Lower leg skin (tissue), 4 donors: ENCODE measurements at regions not wholly inside any gene's neighbourhood (a gene's known extent, or its start where the extent isn't known, plus 50 kb on each side); places are given as distances from the start of the nearest gene placed in this dataset.

Source experiments
- DNase-seq, 2 donors: peaks; one replicate each; pipeline ENCODE4 v3.0.0-alpha.2; 2019; ENCODE audit warnings: low spot score in 2 of 2
- H3K4me3 ChIP-seq: fragments of 200-600 bp; sonication (generic); 2 replicates; pipeline ENCODE4 v1.5.1; 2017; ENCODE audit warnings: mild to moderate bottlenecking, low read depth; ENCODE audit not compliant: poor library complexity, severe bottlenecking
- CTCF ChIP-seq, 3 donors: fragments of 450-650 bp; IDR thresholded peaks; one replicate each; pipeline ENCODE4 v1.5.1; 2016; ENCODE audit warnings: antibody characterized with exemption in 3 of 3, mild to moderate bottlenecking in 3 of 3, moderate library complexity in 2 of 3
- POLR2A ChIP-seq, 2 donors: fragments of 450-650 bp; IDR thresholded peaks; one replicate each; pipeline ENCODE4 v1.6.1; 2016 to 2017; ENCODE audit warnings: antibody characterized with exemption in 2 of 2, mild to moderate bottlenecking in 1 of 2, moderate library complexity in 1 of 2
- WGBS, 2 donors: methylation state at CpG; one replicate each; pipeline ENCODE4 v1.1.5; 2018; 5-methylcytosine and 5-hydroxymethylcytosine counted together
- intact Hi-C: fragments of 100-400 bp; cut with DNase I; formaldehyde crosslinking; loops from one replicate; pipeline ENCODE4 v1.15.0; 2023; ENCODE audit warnings: low total_unique reads

- H3K4me3 ChIP-seq, result no peak overlapping the region
- intact Hi-C loops, result no loop called here
- TF ChIP-seq POLR2A (IDR thresholded peaks at IDR 0.05), result no peak
- TF ChIP-seq CTCF (IDR thresholded peaks at IDR 0.05), result no peak
- no peak for DNase-seq
- WGBS, 2 donors, result 89 to 92% methylated on average over 3 of the region's 3 CpGs
Observed at GRCh38 chr2:184039493-184039892, 558.8 kb upstream of the ZNF804A start.

GRCh38 chr2:184040230-184040629, 558.1 kb upstream of the ZNF804A start:
- no peak for DNase-seq
- 84 to 86% methylated on average over 1 of the region's 1 CpG for WGBS, 2 donors
- H3K4me3 ChIP-seq, result no peak overlapping the region
- intact Hi-C loops, result no loop called here
- TF ChIP-seq CTCF (IDR thresholded peaks at IDR 0.05), result no peak

- TF ChIP-seq CTCF (IDR thresholded peaks at IDR 0.05) (no peak), POLR2A (IDR thresholded peaks at IDR 0.05) (no peak)
- WGBS, 2 donors, result 53 to 55% methylated on average over 3 of the region's 3 CpGs
- intact Hi-C loops, result no loop called here
- DNase-seq, result no peak
- H3K4me3 ChIP-seq, result no peak overlapping the region
Observed at GRCh38 chr2:184041077-184041476, 557.3 kb upstream of the ZNF804A start.

- WGBS, 2 donors, result 76 to 79% methylated on average over 4 of the region's 4 CpGs
- TF ChIP-seq POLR2A (IDR thresholded peaks at IDR 0.05) (no peak), CTCF (IDR thresholded peaks at IDR 0.05) (no peak)
Observed at GRCh38 chr2:184041777-184042176, 556.6 kb upstream of the ZNF804A start.

GRCh38 chr2:184047536-184047935, 550.8 kb upstream of the ZNF804A start:
- TF ChIP-seq CTCF (IDR thresholded peaks at IDR 0.05), result no peak
- no peak for TF ChIP-seq POLR2A (IDR thresholded peaks at IDR 0.05)
- WGBS, 2 donors, result 63 to 83% methylated on average over 3 of the region's 3 CpGs
- H3K4me3 ChIP-seq, result no peak overlapping the region
- no peak for DNase-seq
- intact Hi-C loops, result no loop called here

More at GRCh38 chr2:184041777-184042176, 556.6 kb upstream of the ZNF804A start:
- no peak for DNase-seq
- intact Hi-C loops, result no loop called here
- no peak overlapping the region for H3K4me3 ChIP-seq

GRCh38 chr2:184049566-184049965, 548.8 kb upstream of the ZNF804A start:
- WGBS, 2 donors, result 88 to 92% methylated on average over 2 of the region's 2 CpGs
- intact Hi-C loops, result no loop called here
- no peak for TF ChIP-seq POLR2A (IDR thresholded peaks at IDR 0.05)
- no peak for TF ChIP-seq CTCF (IDR thresholded peaks at IDR 0.05)
- no peak for DNase-seq
- H3K4me3 ChIP-seq, result no peak overlapping the region
